ENCODE measurements at regions not wholly inside any gene's neighbourhood (a gene's known extent, or its start where the extent isn't known, plus 50 kb on each side); places are given as distances from the start of the nearest gene placed in this dataset.

GRCh38 chr14:65304239-65304638 lies 108.3 kb upstream of the FUT8 start:
- no peak for DNase-seq (ENCODE audit: low read depth in 4 of 4, low spot score in 3 of 4)

GRCh38 chr14:65304963-65305362 lies 107.6 kb upstream of the FUT8 start:
- no peak for DNase-seq (ENCODE audit: low read depth in 4 of 4, low spot score in 3 of 4)

- no peak for DNase-seq (ENCODE audit: low read depth in 4 of 4, low spot score in 3 of 4)
Measured at GRCh38 chr14:65308536-65308935, 104.0 kb upstream of the FUT8 start.

GRCh38 chr14:65310568-65310967 lies 102.0 kb upstream of the FUT8 start:
- DNase-seq (ENCODE audit: low read depth in 4 of 4, low spot score in 3 of 4) = no peak

- DNase-seq (ENCODE audit: low read depth in 4 of 4, low spot score in 3 of 4) = no peak
Measured at GRCh38 chr14:65312859-65313258, 99.7 kb upstream of the FUT8 start.

- DNase-seq (ENCODE audit: low read depth in 4 of 4, low spot score in 3 of 4) = no peak
Measured at GRCh38 chr14:65318636-65319506, 93.7 kb upstream of the FUT8 start.

- DNase-seq (ENCODE audit: low read depth in 4 of 4, low spot score in 3 of 4) = no peak
Measured at GRCh38 chr14:65320661-65321308, 91.7 kb upstream of the FUT8 start.

GRCh38 chr14:65321370-65321875 lies 91.1 kb upstream of the FUT8 start:
- DNase-seq (ENCODE audit: low read depth in 4 of 4, low spot score in 3 of 4) = no peak

GRCh38 chr14:65329481-65329880 lies 83.0 kb upstream of the FUT8 start:
- DNase-seq (ENCODE audit: low read depth in 4 of 4, low spot score in 3 of 4) = no peak

- DNase-seq (ENCODE audit: low read depth in 4 of 4, low spot score in 3 of 4) = no peak
Measured at GRCh38 chr14:65329911-65330310, 82.6 kb upstream of the FUT8 start.

GRCh38 chr14:65330416-65330815 lies 82.1 kb upstream of the FUT8 start:
- no peak for DNase-seq (ENCODE audit: low read depth in 4 of 4, low spot score in 3 of 4)

- DNase-seq (ENCODE audit: low read depth in 4 of 4, low spot score in 3 of 4) = no peak
Measured at GRCh38 chr14:65331652-65332051, 80.9 kb upstream of the FUT8 start.

GRCh38 chr14:65332141-65332871 lies 80.2 kb upstream of the FUT8 start:
- DNase-seq (ENCODE audit: low read depth in 4 of 4, low spot score in 3 of 4) = no peak

GRCh38 chr14:65333943-65334687 lies 78.4 kb upstream of the FUT8 start:
- DNase-seq (ENCODE audit: low read depth in 4 of 4, low spot score in 3 of 4) = no peak

- no peak for DNase-seq (ENCODE audit: low read depth in 4 of 4, low spot score in 3 of 4)
Measured at GRCh38 chr14:65334765-65335410, 77.6 kb upstream of the FUT8 start.

GRCh38 chr14:65335411-65335947 lies 77.1 kb upstream of the FUT8 start:
- DNase-seq (ENCODE audit: low read depth in 4 of 4, low spot score in 3 of 4) = no peak

- no peak for DNase-seq (ENCODE audit: low read depth in 4 of 4, low spot score in 3 of 4)
Measured at GRCh38 chr14:65336191-65336591, 76.3 kb upstream of the FUT8 start.

GRCh38 chr14:65339866-65340265 lies 72.7 kb upstream of the FUT8 start:
- no peak for DNase-seq (ENCODE audit: low read depth in 4 of 4, low spot score in 3 of 4)

GRCh38 chr14:65344011-65344410 lies 68.5 kb upstream of the FUT8 start:
- no peak for DNase-seq (ENCODE audit: low read depth in 4 of 4, low spot score in 3 of 4)

- no peak for DNase-seq (ENCODE audit: low read depth in 4 of 4, low spot score in 3 of 4)
Measured at GRCh38 chr14:65345266-65345665, 67.3 kb upstream of the FUT8 start.
